NCI-H2196 treated with DMSO at 0.1 percent for 48 hours (cell line): ENCODE measurements at regions not wholly inside any gene's neighbourhood (a gene's known extent, or its start where the extent isn't known, plus 50 kb on each side); places are given as distances from the start of the nearest gene placed in this dataset.

Experiments used
- DNase-seq: peaks from one replicate; lab custom pipeline; 2025; ENCODE audit not compliant: unreplicated experiment; lab: John Stamatoyannopoulos, UW

GRCh38 chr9:91155181-91155580, 206.5 kb downstream of the AUH start:
- DNase-seq: no peak

- no peak for DNase-seq
These were observed 205.9 kb downstream of the AUH start for GRCh38 chr9:91155746-91156376.

- DNase-seq: no peak
These were observed 205.1 kb downstream of the AUH start for GRCh38 chr9:91156451-91157234.

GRCh38 chr9:91157883-91158282, 203.8 kb downstream of the AUH start:
- DNase-seq: no peak

- DNase-seq: no peak
These were observed 203.4 kb downstream of the AUH start for GRCh38 chr9:91158286-91158685.

- no peak for DNase-seq
These were observed 202.8 kb downstream of the AUH start for GRCh38 chr9:91158946-91159345.

- DNase-seq: no peak
These were observed 202.0 kb downstream of the AUH start for GRCh38 chr9:91159664-91160121.

- DNase-seq: no peak
These were observed 201.5 kb downstream of the AUH start for GRCh38 chr9:91160181-91160580.

GRCh38 chr9:91160599-91161464, 200.9 kb downstream of the AUH start:
- no peak for DNase-seq

- no peak for DNase-seq
These were observed 200.0 kb downstream of the AUH start for GRCh38 chr9:91161465-91162300.

- no peak for DNase-seq
These were observed 199.4 kb downstream of the AUH start for GRCh38 chr9:91162311-91162710.

GRCh38 chr9:91162784-91163443, 198.8 kb downstream of the AUH start:
- DNase-seq: no peak

GRCh38 chr9:91163444-91163772, 198.3 kb downstream of the AUH start:
- no peak for DNase-seq

- no peak for DNase-seq
These were observed 197.8 kb downstream of the AUH start for GRCh38 chr9:91163773-91164471.
